SK-N-SH (cell line): ENCODE measurements at regions not wholly inside any gene's neighbourhood (a gene's known extent, or its start where the extent isn't known, plus 50 kb on each side); places are given as distances from the start of the nearest gene placed in this dataset.

ENCODE experiments used
- POLR2AphosphoS5 ChIP-seq: IDR thresholded peaks from 2 replicates; pipeline ENCODE4 v1.6.1; 2012; ENCODE audit warnings: low read depth, low read length
- RCOR1 ChIP-seq: fragments of 150-350 bp; IDR thresholded peaks from 2 replicates; pipeline ENCODE4 v1.6.1; 2017; ENCODE audit warnings: antibody characterized with exemption, low read length
- REST ChIP-seq: IDR thresholded peaks from 2 replicates; pipeline ENCODE4 v1.6.1; 2012; ENCODE audit warnings: mild to moderate bottlenecking, low read depth, low read length, moderate library complexity
- RFX5 ChIP-seq: IDR thresholded peaks from 2 replicates; pipeline ENCODE4 v1.6.1; 2012; ENCODE audit warnings: mild to moderate bottlenecking, improper control_type of control experiment, low read length
- SMC3 ChIP-seq: IDR thresholded peaks from 2 replicates; pipeline ENCODE4 v1.6.1; 2012; ENCODE audit warnings: low read depth, low read length, improper control_type of control experiment
- TF ChIP-seq, protein P1 (sequence below): fragments of 200-600 bp; sonication (generic); IDR thresholded peaks from 2 replicates; pipeline ENCODE4 v1.6.1; 2017; ENCODE audit warnings: antibody characterized with exemption, mild to moderate bottlenecking, moderate library complexity

DNA sequence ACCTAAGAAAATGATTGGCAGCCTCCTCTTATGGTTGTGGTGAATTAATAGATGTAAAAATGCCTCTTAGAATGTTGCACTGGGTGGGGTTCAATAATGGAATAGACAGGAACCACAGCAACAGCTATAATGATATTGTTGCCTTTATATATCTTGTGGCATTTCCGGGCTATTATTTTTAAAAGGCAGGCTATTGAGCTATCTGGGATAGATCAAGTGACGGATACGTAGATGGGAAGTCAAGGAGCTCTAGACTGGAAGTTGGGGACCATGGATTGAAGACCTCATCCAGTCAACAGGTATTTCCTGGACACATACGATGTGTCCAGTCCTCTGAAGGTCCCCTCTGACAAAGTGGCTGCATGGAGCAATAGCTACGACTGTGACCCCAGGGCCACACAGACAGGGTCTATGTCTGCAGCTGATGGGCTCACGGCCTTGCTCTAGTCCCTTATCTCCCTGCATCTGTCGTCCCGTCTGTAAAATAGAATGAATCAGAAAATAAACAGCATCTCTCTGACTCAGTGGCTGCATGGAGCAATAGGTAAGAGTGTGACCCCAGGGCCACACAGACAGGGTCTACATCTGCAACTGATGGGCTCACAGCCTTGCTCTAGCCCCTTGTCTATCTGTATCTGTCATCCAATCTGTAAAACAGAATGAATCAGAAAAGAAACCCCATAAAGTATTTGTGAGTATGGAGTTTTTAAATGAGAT, 117.7 kb upstream of the FOXF1 start:
- TF ChIP-seq POLR2AphosphoS5 (no peak), RCOR1 (no peak), RFX5 (no peak), REST (no peak), SMC3 (no peak)
- TF ChIP-seq, protein P1, sequence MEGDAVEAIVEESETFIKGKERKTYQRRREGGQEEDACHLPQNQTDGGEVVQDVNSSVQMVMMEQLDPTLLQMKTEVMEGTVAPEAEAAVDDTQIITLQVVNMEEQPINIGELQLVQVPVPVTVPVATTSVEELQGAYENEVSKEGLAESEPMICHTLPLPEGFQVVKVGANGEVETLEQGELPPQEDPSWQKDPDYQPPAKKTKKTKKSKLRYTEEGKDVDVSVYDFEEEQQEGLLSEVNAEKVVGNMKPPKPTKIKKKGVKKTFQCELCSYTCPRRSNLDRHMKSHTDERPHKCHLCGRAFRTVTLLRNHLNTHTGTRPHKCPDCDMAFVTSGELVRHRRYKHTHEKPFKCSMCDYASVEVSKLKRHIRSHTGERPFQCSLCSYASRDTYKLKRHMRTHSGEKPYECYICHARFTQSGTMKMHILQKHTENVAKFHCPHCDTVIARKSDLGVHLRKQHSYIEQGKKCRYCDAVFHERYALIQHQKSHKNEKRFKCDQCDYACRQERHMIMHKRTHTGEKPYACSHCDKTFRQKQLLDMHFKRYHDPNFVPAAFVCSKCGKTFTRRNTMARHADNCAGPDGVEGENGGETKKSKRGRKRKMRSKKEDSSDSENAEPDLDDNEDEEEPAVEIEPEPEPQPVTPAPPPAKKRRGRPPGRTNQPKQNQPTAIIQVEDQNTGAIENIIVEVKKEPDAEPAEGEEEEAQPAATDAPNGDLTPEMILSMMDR, result no peak
